ENCODE measurements at regions not wholly inside any gene's neighbourhood (a gene's known extent, or its start where the extent isn't known, plus 50 kb on each side); places are given as distances from the start of the nearest gene placed in this dataset.
"Not testable (repeated sequence)": the region's sequence is repeated elsewhere in the genome, so short reads cannot be mapped to it uniquely, and the experiment has no call there.

DNA sequence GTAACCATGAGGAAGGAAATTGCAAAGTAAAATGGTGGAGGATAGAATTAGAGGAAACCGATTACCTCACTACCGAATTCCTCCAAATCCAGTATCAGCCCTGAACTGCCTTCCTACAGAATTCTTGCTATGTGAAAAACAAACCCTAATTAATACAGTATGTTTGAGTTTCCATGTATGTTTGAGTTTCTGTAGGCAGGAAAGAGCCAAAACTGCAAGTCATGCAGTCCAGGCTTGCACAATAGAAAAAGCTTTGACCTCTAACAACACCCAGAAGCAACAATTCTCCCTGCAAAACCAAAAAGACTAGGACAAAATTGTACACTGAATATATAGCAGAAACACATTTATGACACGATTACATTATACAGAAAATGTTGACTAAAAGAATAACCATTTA is 614.8 kb downstream of the DIPK2A start:
- H3K4me1 Mint-ChIP-seq (ENCODE audit: low read depth): no peaks in the 10 kb centered on the region
- Histone ChIP-seq H3K4me3 (ENCODE audit: low read length) (no peak overlapping the region), H3K36me3 (ENCODE audit: insufficient read depth, low read length) (no peaks in the 10 kb centered on the region), H3K9me3 (ENCODE audit: control insufficient read depth in 1 of 2, insufficient read depth in 1 of 2, low read length in 2 of 2) (no peaks in the 10 kb centered on the region), H3K4me1 (ENCODE audit: insufficient read depth, low read length) (no peaks in the 10 kb centered on the region), H3K27ac (ENCODE audit: low read depth in 1 of 2, low read length in 2 of 2) (no peak overlapping the region), H3K27me3 (ENCODE audit: control insufficient read depth in 1 of 2, insufficient read depth in 2 of 2, low read length in 2 of 2) (no peaks in the 10 kb centered on the region)
- ATAC-seq (ENCODE audit: poor library complexity): no peak
- TF ChIP-seq, protein P1, sequence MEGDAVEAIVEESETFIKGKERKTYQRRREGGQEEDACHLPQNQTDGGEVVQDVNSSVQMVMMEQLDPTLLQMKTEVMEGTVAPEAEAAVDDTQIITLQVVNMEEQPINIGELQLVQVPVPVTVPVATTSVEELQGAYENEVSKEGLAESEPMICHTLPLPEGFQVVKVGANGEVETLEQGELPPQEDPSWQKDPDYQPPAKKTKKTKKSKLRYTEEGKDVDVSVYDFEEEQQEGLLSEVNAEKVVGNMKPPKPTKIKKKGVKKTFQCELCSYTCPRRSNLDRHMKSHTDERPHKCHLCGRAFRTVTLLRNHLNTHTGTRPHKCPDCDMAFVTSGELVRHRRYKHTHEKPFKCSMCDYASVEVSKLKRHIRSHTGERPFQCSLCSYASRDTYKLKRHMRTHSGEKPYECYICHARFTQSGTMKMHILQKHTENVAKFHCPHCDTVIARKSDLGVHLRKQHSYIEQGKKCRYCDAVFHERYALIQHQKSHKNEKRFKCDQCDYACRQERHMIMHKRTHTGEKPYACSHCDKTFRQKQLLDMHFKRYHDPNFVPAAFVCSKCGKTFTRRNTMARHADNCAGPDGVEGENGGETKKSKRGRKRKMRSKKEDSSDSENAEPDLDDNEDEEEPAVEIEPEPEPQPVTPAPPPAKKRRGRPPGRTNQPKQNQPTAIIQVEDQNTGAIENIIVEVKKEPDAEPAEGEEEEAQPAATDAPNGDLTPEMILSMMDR (IDR thresholded peaks at IDR 0.05): no peak
- no peak overlapping the region for H3K27ac Mint-ChIP-seq
- intact Hi-C loops (cut with DNase I, micrococcal nuclease): no loop called here
- no peaks in the 10 kb centered on the region for H3K36me3 Mint-ChIP-seq (ENCODE audit: low read depth)
- no peak for DNase-seq
- CTCF ChIA-PET: no interaction called here
- no peaks in the 10 kb centered on the region for H3K27me3 Mint-ChIP-seq
- no peaks in the 10 kb centered on the region for H3K9me3 Mint-ChIP-seq
- POLR2A ChIA-PET: no interaction called here
- H3K4me3 Mint-ChIP-seq: no peak overlapping the region

DNA sequence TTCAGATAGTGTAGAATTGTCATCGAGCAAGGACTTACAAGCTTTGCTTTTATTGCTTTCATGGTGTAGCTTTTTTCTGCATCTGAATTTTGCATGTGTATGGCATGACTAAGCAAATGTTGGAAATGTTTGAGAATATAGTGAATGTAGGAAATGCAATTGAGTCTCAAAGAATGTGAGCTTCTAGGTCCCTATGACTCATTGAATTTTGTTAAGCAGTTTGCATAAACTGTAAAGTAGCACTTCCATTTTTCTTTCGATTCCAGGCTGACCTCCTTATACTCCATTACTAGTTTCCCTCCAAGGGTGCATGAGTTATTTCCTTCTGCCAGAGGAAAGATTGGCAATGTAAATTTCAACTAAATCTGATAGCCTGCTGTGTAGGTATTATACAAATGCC is 619.2 kb downstream of the DIPK2A start:
- ATAC-seq (ENCODE audit: poor library complexity) (no peak), DNase-seq (no peak)
- H3K36me3 Mint-ChIP-seq (ENCODE audit: low read depth): no peaks in the 10 kb centered on the region
- no peak overlapping the region for H3K4me3 Mint-ChIP-seq
- H3K27ac Mint-ChIP-seq: no peak overlapping the region
- no peaks in the 10 kb centered on the region for H3K36me3 ChIP-seq (ENCODE audit: insufficient read depth, low read length)
- no peaks in the 10 kb centered on the region for H3K27me3 Mint-ChIP-seq
- no peak overlapping the region for H3K27ac ChIP-seq (ENCODE audit: low read depth in 1 of 2, low read length in 2 of 2)
- H3K4me1 ChIP-seq (ENCODE audit: insufficient read depth, low read length): no peaks in the 10 kb centered on the region
- no peaks in the 10 kb centered on the region for H3K27me3 ChIP-seq (ENCODE audit: control insufficient read depth in 1 of 2, insufficient read depth in 2 of 2, low read length in 2 of 2)
- TF ChIP-seq, protein P1 (IDR thresholded peaks at IDR 0.05): no peak
- no peaks in the 10 kb centered on the region for H3K9me3 ChIP-seq (ENCODE audit: control insufficient read depth in 1 of 2, insufficient read depth in 1 of 2, low read length in 2 of 2)
- ChIA-PET CTCF (no interaction called here), POLR2A (no interaction called here)
- no peak overlapping the region for H3K4me3 ChIP-seq (ENCODE audit: low read length)
- no peaks in the 10 kb centered on the region for H3K9me3 Mint-ChIP-seq
- intact Hi-C loops (cut with DNase I, micrococcal nuclease): no loop called here
- no peaks in the 10 kb centered on the region for H3K4me1 Mint-ChIP-seq (ENCODE audit: low read depth)

DNA sequence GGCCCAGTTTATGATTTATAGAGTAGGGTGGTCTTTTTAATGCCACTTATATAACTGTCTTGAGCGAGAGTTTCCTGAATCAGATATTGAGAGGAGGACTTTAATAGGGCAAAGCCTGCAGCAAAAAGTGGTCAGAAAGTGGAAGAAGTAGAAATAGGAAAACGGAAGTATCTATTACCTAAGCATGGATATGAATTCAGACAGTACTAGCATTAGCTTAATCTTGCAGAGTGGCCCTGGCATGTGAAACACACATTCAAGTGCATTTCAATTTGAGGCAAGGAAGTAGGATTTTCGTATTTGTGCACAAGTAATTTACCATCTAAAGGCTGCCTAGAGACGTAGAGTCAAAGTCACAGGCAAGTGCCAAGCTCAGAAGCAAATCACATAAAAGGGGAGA is 622.3 kb downstream of the DIPK2A start:
- DNase-seq (no peak), ATAC-seq (ENCODE audit: poor library complexity) (no peak)
- Mint-ChIP-seq H3K9me3 (peaks cover 6% of the 10 kb centered on the region), H3K36me3 (ENCODE audit: low read depth) (no peaks in the 10 kb centered on the region), H3K4me1 (ENCODE audit: low read depth) (no peaks in the 10 kb centered on the region), H3K27me3 (no peaks in the 10 kb centered on the region), H3K4me3 (no peak overlapping the region), H3K27ac (no peak overlapping the region)
- ChIA-PET POLR2A (no interaction called here), CTCF (interaction anchor here (0.7 kb wide), 1 partner anchor 10 kb away, joined by 3 read pairs; no protein-coding TSS in a partner anchor)
- no peak overlapping the region for H3K4me3 ChIP-seq (ENCODE audit: low read length)
- no peaks in the 10 kb centered on the region for H3K27me3 ChIP-seq (ENCODE audit: control insufficient read depth in 1 of 2, insufficient read depth in 2 of 2, low read length in 2 of 2)
- no peak overlapping the region for H3K27ac ChIP-seq (ENCODE audit: low read depth in 1 of 2, low read length in 2 of 2)
- H3K9me3 ChIP-seq (ENCODE audit: control insufficient read depth in 1 of 2, insufficient read depth in 1 of 2, low read length in 2 of 2): peaks cover 0 to 5% of the 10 kb centered on the region in 2 experiments
- no peaks in the 10 kb centered on the region for H3K4me1 ChIP-seq (ENCODE audit: insufficient read depth, low read length)
- H3K36me3 ChIP-seq (ENCODE audit: insufficient read depth, low read length): no peaks in the 10 kb centered on the region
- intact Hi-C loops (cut with DNase I, micrococcal nuclease): no loop called here
- TF ChIP-seq, protein P1 (IDR thresholded peaks at IDR 0.05): no peak

DNA sequence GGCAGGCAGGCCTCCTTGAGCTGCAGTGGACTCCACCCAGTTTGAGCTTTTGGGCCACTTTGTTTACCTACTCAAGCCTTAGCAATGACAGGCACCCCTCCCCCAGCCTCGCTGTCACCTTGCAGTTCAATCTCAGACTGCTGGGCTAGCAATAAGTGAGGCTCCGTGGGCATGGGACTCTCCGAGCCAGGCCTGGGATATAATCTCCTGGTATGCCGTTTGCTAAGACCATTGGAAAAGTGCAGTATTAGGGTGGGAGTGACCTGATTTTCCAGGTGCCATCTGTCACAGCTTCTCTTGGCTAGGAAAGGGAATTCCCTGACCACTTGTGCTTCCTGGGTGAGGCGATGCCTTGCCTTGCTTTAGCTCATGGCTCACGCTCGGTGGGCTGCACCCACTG is 648.6 kb downstream of the DIPK2A start:
- intact Hi-C loops (cut with DNase I, micrococcal nuclease); H3K27me3 Mint-ChIP-seq; H3K9me3 ChIP-seq (ENCODE audit: control insufficient read depth in 1 of 2, insufficient read depth in 1 of 2, low read length in 2 of 2); H3K27ac Mint-ChIP-seq; H3K4me3 ChIP-seq (ENCODE audit: low read length); H3K36me3 ChIP-seq (ENCODE audit: insufficient read depth, low read length); H3K4me1 Mint-ChIP-seq (ENCODE audit: low read depth); DNase-seq; H3K27ac ChIP-seq (ENCODE audit: low read depth in 1 of 2, low read length in 2 of 2); ATAC-seq (ENCODE audit: poor library complexity); H3K36me3 Mint-ChIP-seq (ENCODE audit: low read depth); H3K27me3 ChIP-seq (ENCODE audit: control insufficient read depth in 1 of 2, insufficient read depth in 2 of 2, low read length in 2 of 2); H3K4me1 ChIP-seq (ENCODE audit: insufficient read depth, low read length); H3K9me3 Mint-ChIP-seq; POLR2A ChIA-PET; CTCF ChIA-PET; H3K4me3 Mint-ChIP-seq: not testable (repeated sequence)
